Kidney epithelial cell (primary cell): ENCODE measurements at regions not wholly inside any gene's neighbourhood (a gene's known extent, or its start where the extent isn't known, plus 50 kb on each side); places are given as distances from the start of the nearest gene placed in this dataset.

Experiments used
- DNase-seq: peaks from one replicate; pipeline ENCODE4 v3.0.0-alpha.2; 2010; ENCODE audit warnings: low read depth
- H3K27me3 ChIP-seq: 2 replicates; pipeline ENCODE4 v1.6.0; 2011; ENCODE audit warnings: low read length; ENCODE audit not compliant: control insufficient read depth, insufficient read depth
- H3K36me3 ChIP-seq: 2 replicates; pipeline ENCODE4 v1.5.1; 2011; ENCODE audit warnings: low read length; ENCODE audit not compliant: control insufficient read depth, insufficient read depth
- H3K4me3 ChIP-seq: 2 replicates; pipeline ENCODE4 v1.5.1; 2011; ENCODE audit warnings: low read depth, mild to moderate bottlenecking, control low read depth, low read length
- TF ChIP-seq, protein P1 (sequence below): IDR thresholded peaks from 2 replicates; pipeline ENCODE4 v1.5.1; 2011; ENCODE audit warnings: mild to moderate bottlenecking, moderate library complexity, low read length, control low read depth, inconsistent platforms; ENCODE audit not compliant: insufficient read depth, poor library complexity, severe bottlenecking

DNA sequence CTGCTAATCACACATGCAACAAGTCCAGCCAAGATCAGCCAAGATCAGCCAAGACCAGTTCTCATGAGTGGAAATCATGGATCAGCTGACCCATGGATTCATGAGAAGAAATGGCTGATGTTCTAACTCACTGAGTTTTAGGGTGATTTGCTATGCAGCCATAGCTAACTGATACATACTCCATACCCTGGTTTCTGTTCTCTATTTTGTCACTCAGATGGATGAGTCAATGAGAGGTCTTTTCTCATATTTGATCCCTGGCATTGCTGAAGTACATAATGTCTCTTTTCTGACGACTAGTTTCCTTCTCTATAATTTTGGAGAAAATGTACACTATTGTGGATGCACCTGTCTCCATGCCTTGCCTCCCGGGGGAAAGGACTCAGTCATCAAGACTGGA is 118.4 kb upstream of the LY86 start:
- DNase-seq = no peak
- Histone ChIP-seq H3K4me3 (no peak overlapping the region), H3K36me3 (no peaks in the 10 kb centered on the region), H3K27me3 (no peaks in the 10 kb centered on the region)
- TF ChIP-seq, protein P1, sequence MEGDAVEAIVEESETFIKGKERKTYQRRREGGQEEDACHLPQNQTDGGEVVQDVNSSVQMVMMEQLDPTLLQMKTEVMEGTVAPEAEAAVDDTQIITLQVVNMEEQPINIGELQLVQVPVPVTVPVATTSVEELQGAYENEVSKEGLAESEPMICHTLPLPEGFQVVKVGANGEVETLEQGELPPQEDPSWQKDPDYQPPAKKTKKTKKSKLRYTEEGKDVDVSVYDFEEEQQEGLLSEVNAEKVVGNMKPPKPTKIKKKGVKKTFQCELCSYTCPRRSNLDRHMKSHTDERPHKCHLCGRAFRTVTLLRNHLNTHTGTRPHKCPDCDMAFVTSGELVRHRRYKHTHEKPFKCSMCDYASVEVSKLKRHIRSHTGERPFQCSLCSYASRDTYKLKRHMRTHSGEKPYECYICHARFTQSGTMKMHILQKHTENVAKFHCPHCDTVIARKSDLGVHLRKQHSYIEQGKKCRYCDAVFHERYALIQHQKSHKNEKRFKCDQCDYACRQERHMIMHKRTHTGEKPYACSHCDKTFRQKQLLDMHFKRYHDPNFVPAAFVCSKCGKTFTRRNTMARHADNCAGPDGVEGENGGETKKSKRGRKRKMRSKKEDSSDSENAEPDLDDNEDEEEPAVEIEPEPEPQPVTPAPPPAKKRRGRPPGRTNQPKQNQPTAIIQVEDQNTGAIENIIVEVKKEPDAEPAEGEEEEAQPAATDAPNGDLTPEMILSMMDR = no peak

DNA sequence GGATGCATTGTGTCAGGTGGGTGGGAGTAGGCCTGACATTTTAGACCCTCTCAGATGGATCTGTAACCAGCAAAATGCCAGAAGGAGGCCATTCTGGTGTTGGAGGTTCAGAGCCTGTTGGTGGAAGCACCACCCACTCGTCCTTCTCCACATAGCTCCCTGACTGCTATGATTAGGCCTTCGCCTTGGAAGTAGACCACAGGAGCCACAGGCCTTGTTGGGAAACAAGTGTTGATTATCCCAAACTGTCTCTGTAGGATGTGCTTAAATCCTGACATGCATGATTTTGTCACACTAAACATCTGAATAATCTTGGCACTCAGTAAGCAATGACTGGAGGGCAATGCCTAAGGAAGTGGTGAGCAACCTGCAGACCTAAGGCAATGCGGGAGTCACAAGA is 117.2 kb upstream of the LY86 start:
- Histone ChIP-seq H3K27me3 (no peaks in the 10 kb centered on the region), H3K36me3 (no peaks in the 10 kb centered on the region), H3K4me3 (no peak overlapping the region)
- TF ChIP-seq, protein P1 = no peak
- no peak for DNase-seq

- DNase-seq = no peak
- no peaks in the 10 kb centered on the region for H3K36me3 ChIP-seq
- H3K4me3 ChIP-seq = no peak overlapping the region
- TF ChIP-seq, protein P1 = no peak
- H3K27me3 ChIP-seq = no peaks in the 10 kb centered on the region
Observed at GRCh38 chr6:6474170-6474920, 114.2 kb upstream of the LY86 start.

- no peaks in the 10 kb centered on the region for H3K36me3 ChIP-seq
- DNase-seq = no peak
- no peaks in the 10 kb centered on the region for H3K27me3 ChIP-seq
Observed at GRCh38 chr6:6479785-6480184, 108.7 kb upstream of the LY86 start.

DNA sequence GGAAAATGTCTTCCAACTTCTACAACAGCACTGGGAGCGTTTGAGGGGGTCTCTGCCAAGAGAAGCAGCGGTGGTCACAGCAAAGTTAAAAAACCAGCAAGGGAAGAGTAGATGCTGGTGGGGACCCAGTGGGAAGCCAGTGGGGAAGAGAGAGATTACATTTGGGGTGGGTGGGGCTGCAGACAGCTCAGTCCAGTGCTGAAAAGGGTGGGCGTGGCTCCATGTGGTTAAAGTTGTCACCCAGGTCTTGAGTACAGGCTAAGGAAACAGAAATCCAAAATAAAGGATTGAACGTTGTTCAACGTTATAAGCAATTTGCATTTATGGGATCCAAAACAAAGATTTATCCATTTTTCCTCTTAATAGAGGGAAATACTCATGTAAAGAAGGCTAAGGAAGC is 106.3 kb upstream of the LY86 start:
- no peak for DNase-seq
- Histone ChIP-seq H3K36me3 (no peaks in the 10 kb centered on the region), H3K27me3 (no peaks in the 10 kb centered on the region), H3K4me3 (no peak overlapping the region)
- TF ChIP-seq, protein P1 = no peak

More at GRCh38 chr6:6479785-6480184, 108.7 kb upstream of the LY86 start:
- H3K4me3 ChIP-seq = no peak overlapping the region
- TF ChIP-seq, protein P1 = no peak

- TF ChIP-seq, protein P1 = no peak
- H3K36me3 ChIP-seq = no peaks in the 10 kb centered on the region
- no peaks in the 10 kb centered on the region for H3K27me3 ChIP-seq
- no peak for DNase-seq
- H3K4me3 ChIP-seq = no peak overlapping the region
Observed at GRCh38 chr6:6483168-6483567, 105.4 kb upstream of the LY86 start.
